K562 (cell line): ENCODE measurements at regions not wholly inside any gene's neighbourhood (a gene's known extent, or its start where the extent isn't known, plus 50 kb on each side); places are given as distances from the start of the nearest gene placed in this dataset.

Experiments
- ATAC-seq: fragments of 200-7000 bp; cut with Tn5 transposase; 3 replicates; pipeline ENCODE4 v1.9.1; 2020; ENCODE audit warnings: moderate library complexity
- BruUV-seq: library from RNA; stranded (reverse); fragments of 400-500 nt; replicated peaks from 2 replicates; lab custom pipeline; 2021; lab: Mats Ljungman, UMichigan
- CTCF ChIA-PET: fragments of 300-600 bp; formaldehyde crosslinking; extraction: SDS; loops from one replicate; lab custom pipeline; 2021; ENCODE audit warnings: low intra/inter-chr PET ratio; lab: Yijun Ruan, JAX
- POLR2A ChIA-PET: fragments of 300-600, 350-650 bp; sonication (Branson Sonifier 250); formaldehyde crosslinking; extraction: SDS; loops from one replicate; lab custom pipeline; 2021; ENCODE audit warnings: antibody characterized with exemption, inconsistent platforms; lab: Yijun Ruan, JAX
- DNase-seq, 4 experiments: peaks; one replicate each; pipeline versions ENCODE4 v3.0.0 to v3.0.0-alpha.2; 2011 to 2018; ENCODE audit warnings: low spot score in 3 of 4, mixed read lengths in 3 of 4; ENCODE audit errors: extremely low read depth in 1 of 4
- FAIRE-seq: peaks from 2 replicates; lab custom pipeline; 2011; peaks lifted over from hg19 to GRCh38; lab: Jason Lieb, UNC
- H2AFZ ChIP-seq: 2 replicates; pipeline ENCODE4 v1.6.0; 2011; ENCODE audit warnings: low read depth, low read length, control low read depth, inconsistent platforms
- H3K27ac ChIP-seq: fragments of 200-600 bp; 3 replicates; pipeline ENCODE4 v1.8.0; 2011; ENCODE audit warnings: low read depth, mild to moderate bottlenecking, control low read depth, inconsistent platforms, low read length, moderate library complexity, mixed read lengths; ENCODE audit errors: extremely low read depth
- H3K27me3 ChIP-seq, 2 experiments: fragments of 300-600 bp in 1 of 2; 2 replicates in 1 of 2; 3 replicates in 1 of 2; pipeline versions ENCODE4 v1.6.0 to v1.8.0; 2011; ENCODE audit warnings: inconsistent platforms in 2 of 2, low read length in 2 of 2, mild to moderate bottlenecking in 1 of 2, mixed read lengths in 1 of 2, moderate library complexity in 1 of 2; ENCODE audit not compliant: control insufficient read depth in 2 of 2, insufficient read depth in 2 of 2
- H3K36me3 ChIP-seq: fragments of 300-600 bp; 3 replicates; pipeline ENCODE4 v1.8.0; 2011; ENCODE audit warnings: mild to moderate bottlenecking, low read length, inconsistent platforms; ENCODE audit not compliant: control insufficient read depth, insufficient read depth
- H3K4me1 ChIP-seq, 2 experiments: fragments of 200-600 bp in 1 of 2; replicated peaks in 1 of 2; 2 replicates in 1 of 2; 3 replicates in 1 of 2; pipeline versions ENCODE4 v1.5.1 to v1.8.0; 2011; ENCODE audit warnings: inconsistent platforms in 2 of 2, low read length in 2 of 2, mild to moderate bottlenecking in 1 of 2, mixed read lengths in 1 of 2, moderate library complexity in 1 of 2; ENCODE audit not compliant: control insufficient read depth in 2 of 2, insufficient read depth in 2 of 2
- H3K4me2 ChIP-seq: 2 replicates; pipeline ENCODE4 v1.6.1; 2011; ENCODE audit warnings: low read length, control low read depth, inconsistent platforms, mixed read lengths; ENCODE audit not compliant: insufficient read depth
- H3K4me3 ChIP-seq: fragments of 200-600 bp; sonication (generic), shearing (Covaris generic); 2 replicates; pipeline ENCODE4 v1.5.1; 2016; ENCODE audit warnings: control low read depth, inconsistent platforms
- H3K79me2 ChIP-seq: fragments of 200-600 bp; 3 replicates; pipeline ENCODE4 v1.8.0; 2011; ENCODE audit warnings: low read length, inconsistent platforms; ENCODE audit not compliant: control insufficient read depth, insufficient read depth
- H3K9ac ChIP-seq, 2 experiments: 2 replicates each; pipeline versions ENCODE4 v1.6.0 to v1.6.1; 2011; ENCODE audit warnings: low read depth in 2 of 2, low read length in 2 of 2, control low read depth in 1 of 2, inconsistent platforms in 1 of 2, mild to moderate bottlenecking in 1 of 2, mixed read lengths in 1 of 2; ENCODE audit not compliant: insufficient read depth in 1 of 2
- H3K9me1 ChIP-seq: one replicate; pipeline ENCODE4 v1.6.0; 2011; ENCODE audit warnings: inconsistent platforms, mild to moderate bottlenecking, low read length, moderate library complexity; ENCODE audit not compliant: control insufficient read depth, insufficient read depth
- H3K9me3 ChIP-seq: replicated peaks from 2 replicates; pipeline ENCODE4 v1.5.1; 2011; ENCODE audit warnings: low read depth, low read length, inconsistent platforms; ENCODE audit not compliant: control insufficient read depth, insufficient read depth
- H4K20me1 ChIP-seq: replicated peaks from 2 replicates; pipeline ENCODE4 v1.6.1; 2011; ENCODE audit warnings: low read length, inconsistent platforms, mixed read lengths; ENCODE audit not compliant: control insufficient read depth, insufficient read depth
- ADNP ChIP-seq: fragments of 200-800 bp; sonication (Bioruptor generic); IDR thresholded peaks from 2 replicates; pipeline ENCODE4 v1.6.1; 2016; ENCODE audit warnings: missing genetic modification characterization, missing compliant biosample characterization
- CBX1 ChIP-seq: sonication (generic); IDR thresholded peaks from 2 replicates; pipeline ENCODE4 v1.6.1; 2016; ENCODE audit warnings: antibody characterized with exemption, low read depth, mild to moderate bottlenecking
- CREM ChIP-seq: IDR thresholded peaks from 2 replicates; pipeline ENCODE4 v1.6.1; 2014; ENCODE audit warnings: antibody characterized with exemption, low read depth
- GATAD2A ChIP-seq: fragments of 450-650 bp; IDR thresholded peaks from 2 replicates; pipeline ENCODE4 v1.6.1; 2017
- NFIX ChIP-seq: fragments of 250-450 bp; sonication (Bioruptor Pico); IDR thresholded peaks from 2 replicates; pipeline ENCODE4 v1.4.0; 2020; ENCODE audit warnings: low read depth, mild to moderate bottlenecking, moderate library complexity
- NR3C1 ChIP-seq: sonication (generic); formaldehyde crosslinking; IDR thresholded peaks from 2 replicates; pipeline ENCODE4 v1.8.1; 2022; ENCODE audit warnings: missing genetic modification reagents
- POLR2H ChIP-seq: IDR thresholded peaks from 2 replicates; pipeline ENCODE4 v1.6.1; 2016; ENCODE audit warnings: missing genetic modification characterization, low read depth, mild to moderate bottlenecking, control low read depth, missing compliant biosample characterization, moderate library complexity
- SMC3 ChIP-seq: conservative IDR thresholded peaks from 2 replicates; pipeline ENCODE4 v1.6.1; 2011; ENCODE audit warnings: low read depth, low read length, improper control_type of control experiment; ENCODE audit not compliant: insufficient read depth
- SREBF2 ChIP-seq: sonication (generic); formaldehyde crosslinking; IDR thresholded peaks from 2 replicates; pipeline ENCODE4 v1.4.0; 2020; ENCODE audit warnings: mild to moderate bottlenecking, missing genetic modification reagents
- TCF15 ChIP-seq: fragments of 250-450 bp; sonication (Bioruptor Pico); IDR thresholded peaks from 2 replicates; pipeline ENCODE4 v1.8.0; 2022; ENCODE audit warnings: moderate library complexity, mild to moderate bottlenecking, inconsistent platforms
- USF2 ChIP-seq: sonication (generic); formaldehyde crosslinking; IDR thresholded peaks from 2 replicates; pipeline ENCODE4 v1.5.0; 2020; ENCODE audit warnings: missing genetic modification reagents
- ZKSCAN1 ChIP-seq: fragments of 150-350 bp; IDR thresholded peaks from 2 replicates; pipeline ENCODE4 v1.6.1; 2016; ENCODE audit warnings: low read depth, low read length
- ZNF197 ChIP-seq: fragments of 200-800 bp; sonication (Bioruptor generic); IDR thresholded peaks from 2 replicates; pipeline ENCODE4 v1.6.1; 2016; ENCODE audit warnings: low read depth, missing genetic modification characterization, missing compliant biosample characterization
- ZNF274 ChIP-seq: IDR thresholded peaks from 2 replicates; pipeline ENCODE4 v1.6.1; 2011; ENCODE audit warnings: low read depth, mild to moderate bottlenecking, low read length, moderate library complexity, borderline replicate concordance
- WGBS: fragments of 100-300 bp; shearing (Covaris generic); methylation state at CpG from one replicate; pipeline ENCODE4 v1.1.6; 2016; ENCODE audit warnings: low coverage, mixed read lengths; ENCODE audit not compliant: insufficient coverage; ENCODE audit errors: missing lambda C conversion rate; 5-methylcytosine and 5-hydroxymethylcytosine counted together
- in situ Hi-C: fragments of 300-500 bp; cut with MboI; formaldehyde crosslinking; loops from 4 replicates; pipeline ENCODE4 v1.15.0; 2018; ENCODE audit warnings: inconsistent platforms, mixed read lengths
- intact Hi-C: fragments of 100-400 bp; cut with micrococcal nuclease; formaldehyde crosslinking; loops from 2 replicates; pipeline ENCODE4 v1.14.2; 2022

GRCh38 chr9:1461812-1462211, 411.7 kb downstream of the DMRT2 start:
- CTCF ChIA-PET, result no interaction called here

GRCh38 chr9:1462626-1463308, 412.6 kb downstream of the DMRT2 start:
- Histone ChIP-seq H3K27me3 (no peaks in the 10 kb centered on the region), H3K4me2 (no peak overlapping the region), H3K27ac (no peak overlapping the region), H3K79me2 (no peaks in the 10 kb centered on the region), H3K4me1 (no peaks in the 10 kb centered on the region), H3K9me1 (no peaks in the 10 kb centered on the region), H2AFZ (no peak overlapping the region), H3K9me3 (no peaks in the 10 kb centered on the region), H3K36me3 (no peaks in the 10 kb centered on the region), H3K4me3 (no peak overlapping the region), H4K20me1 (no peaks in the 10 kb centered on the region), H3K9ac (no peak overlapping the region)
- in situ Hi-C loops, result no loop called here
- ChIA-PET CTCF (no interaction called here), POLR2A (no interaction called here)
- WGBS, result 3% methylated on average over 4 of the region's 4 CpGs
- FAIRE-seq (no peak), DNase-seq (no peak), ATAC-seq (no peak)
- TF ChIP-seq TCF15, result no peak
- no peak for TF ChIP-seq NR3C1 (CRISPR knock-in tag)
- no peak for TF ChIP-seq ZNF274
- no peak for TF ChIP-seq SREBF2
- TF ChIP-seq USF2 (CRISPR knock-in tag), result no peak
- no peak for TF ChIP-seq CREM
- no peak for TF ChIP-seq CBX1
- TF ChIP-seq NFIX, result no peak
- TF ChIP-seq ZKSCAN1, result no peak
- no peak for TF ChIP-seq POLR2H
- no peak for TF ChIP-seq GATAD2A
- TF ChIP-seq ADNP (tag), result no peak
- no peak for TF ChIP-seq SMC3
- intact Hi-C loops, result no loop called here
- BruUV-seq, result no TSS peak

More at GRCh38 chr9:1461812-1462211, 411.7 kb downstream of the DMRT2 start:
- ATAC-seq (no peak), DNase-seq (no peak), FAIRE-seq (no peak)
- Histone ChIP-seq H4K20me1 (no peaks in the 10 kb centered on the region), H3K9me1 (no peaks in the 10 kb centered on the region), H3K9me3 (no peaks in the 10 kb centered on the region), H3K4me3 (no peak overlapping the region), H3K36me3 (no peaks in the 10 kb centered on the region), H3K27me3 (no peaks in the 10 kb centered on the region), H3K9ac (no peak overlapping the region), H3K4me1 (no peaks in the 10 kb centered on the region), H3K27ac (no peak overlapping the region), H3K4me2 (no peak overlapping the region), H2AFZ (no peak overlapping the region), H3K79me2 (no peaks in the 10 kb centered on the region)
- no TSS peak for BruUV-seq
- in situ Hi-C loops (no loop called here), intact Hi-C loops (no loop called here)
- WGBS, result 6% methylated on average over 4 of the region's 4 CpGs
- no peak for TF ChIP-seq ZNF197 (CRISPR knock-in tag)
- POLR2A ChIA-PET, result no interaction called here
